Common myeloid progenitor, CD34-positive (primary cell): ENCODE measurements at regions not wholly inside any gene's neighbourhood (a gene's known extent, or its start where the extent isn't known, plus 50 kb on each side); places are given as distances from the start of the nearest gene placed in this dataset.

Experiments
- CTCF ChIA-PET: fragments of 350-600 bp; sonication (Branson Sonifier 250); formaldehyde crosslinking; loops from one replicate; lab custom pipeline; 2021; ENCODE audit warnings: antibody characterized with exemption; lab: Charles Lee
- POLR2A ChIA-PET: fragments of 350-600 bp; sonication (Branson Sonifier 250); formaldehyde crosslinking; loops from one replicate; lab custom pipeline; 2021; ENCODE audit warnings: antibody characterized with exemption; lab: Charles Lee
- DNase-seq, 3 donors: peaks; one replicate each; pipeline versions ENCODE4 v3.0.0 to v3.0.0-alpha.2; 2013
- H3K27ac ChIP-seq, 2 experiments: 1 replicate in 1 of 2; 2 replicates in 1 of 2; pipeline ENCODE4 v1.7.0; 2013; ENCODE audit warnings: inconsistent platforms in 2 of 2, low read length in 2 of 2, mild to moderate bottlenecking in 2 of 2, low read depth in 1 of 2, moderate library complexity in 1 of 2; ENCODE audit not compliant: severe bottlenecking in 2 of 2, insufficient read depth in 1 of 2, poor library complexity in 1 of 2
- H3K27me3 ChIP-seq, 5 experiments: replicated peaks in 2 of 5; 1 replicate in 3 of 5; 2 replicates in 2 of 5; pipeline versions ENCODE4 v1.6.1 to v1.7.0; 2013; ENCODE audit warnings: low read length in 4 of 5, mild to moderate bottlenecking in 2 of 5, moderate library complexity in 2 of 5, inconsistent platforms in 1 of 5; ENCODE audit not compliant: insufficient read depth in 5 of 5, control insufficient read depth in 4 of 5
- H3K36me3 ChIP-seq, 4 experiments: 1 replicate in 2 of 4; 2 replicates in 2 of 4; pipeline versions ENCODE4 v1.6.1 to v1.7.0; 2013; ENCODE audit warnings: low read length in 3 of 4, control low read depth in 1 of 4, mild to moderate bottlenecking in 1 of 4; ENCODE audit not compliant: control insufficient read depth in 4 of 4, insufficient read depth in 4 of 4
- H3K4me1 ChIP-seq, 4 experiments: 1 replicate in 3 of 4; 2 replicates in 1 of 4; pipeline versions ENCODE4 v1.6.1 to v1.7.1; 2013; ENCODE audit warnings: low read length in 3 of 4, mild to moderate bottlenecking in 3 of 4, control low read depth in 1 of 4, inconsistent platforms in 1 of 4, moderate library complexity in 1 of 4; ENCODE audit not compliant: control insufficient read depth in 4 of 4, insufficient read depth in 4 of 4; ENCODE audit errors: control extremely low read depth in 1 of 4
- H3K4me3 ChIP-seq, 7 experiments: 1 replicate in 4 of 7; 2 replicates in 3 of 7; pipeline versions ENCODE4 v1.5.1 to v1.7.0; 2013; ENCODE audit warnings: mild to moderate bottlenecking in 7 of 7, low read length in 6 of 7, moderate library complexity in 6 of 7, inconsistent platforms in 2 of 7, low read depth in 2 of 7, control low read depth in 1 of 7; ENCODE audit not compliant: insufficient read depth in 4 of 7, control insufficient read depth in 1 of 7; ENCODE audit errors: extremely low read depth in 1 of 7
- H3K9me3 ChIP-seq, 5 experiments: 1 replicate in 4 of 5; 2 replicates in 1 of 5; pipeline versions ENCODE4 v1.6.1 to v1.7.1; 2013; ENCODE audit warnings: low read length in 4 of 5, mild to moderate bottlenecking in 2 of 5, inconsistent platforms in 1 of 5, low read depth in 1 of 5, moderate library complexity in 1 of 5; ENCODE audit not compliant: control insufficient read depth in 4 of 5, insufficient read depth in 2 of 5; ENCODE audit errors: control extremely low read depth in 1 of 5
- WGBS: methylation state at CpG from one replicate; pipeline ENCODE4 v1.1.5; 2013; ENCODE audit not compliant: insufficient coverage; 5-methylcytosine and 5-hydroxymethylcytosine counted together

- H3K27ac ChIP-seq = no peak overlapping the region
- H3K36me3 ChIP-seq = no peaks in the 10 kb centered on the region
- WGBS = 79% methylated on average over 2 of the region's 3 CpGs
- DNase-seq = no peak
- CTCF ChIA-PET = interaction anchor here (0.8 kb wide), 1 partner anchor 77 kb away, joined by 3 read pairs; no protein-coding TSS in a partner anchor
- H3K27me3 ChIP-seq = peaks cover 0 to 8% (median 0%) of the 10 kb centered on the region in 5 experiments
- POLR2A ChIA-PET = no interaction called here
- H3K4me3 ChIP-seq = no peak overlapping the region
- no peaks in the 10 kb centered on the region for H3K9me3 ChIP-seq
- H3K4me1 ChIP-seq = peaks cover 0 to 7% (median 4%) of the 10 kb centered on the region in 4 experiments
Observed at GRCh38 chr11:45470794-45471167, 184.6 kb upstream of the SYT13 start.

GRCh38 chr11:45470151-45470793, 184.1 kb upstream of the SYT13 start:
- Histone ChIP-seq H3K36me3 (no peaks in the 10 kb centered on the region), H3K4me1 (peaks cover 0 to 7% (median 4%) of the 10 kb centered on the region in 4 experiments), H3K9me3 (no peaks in the 10 kb centered on the region), H3K27ac (no peak overlapping the region), H3K27me3 (peaks cover 0 to 8% (median 2%) of the 10 kb centered on the region in 5 experiments), H3K4me3 (no peak overlapping the region)
- POLR2A ChIA-PET = no interaction called here
- DNase-seq = no peak
- CTCF ChIA-PET = interaction anchor here (0.8 kb wide), 1 partner anchor 78 kb away, joined by 3 read pairs; no protein-coding TSS in a partner anchor
- WGBS = 81% methylated on average over 6 of the region's 8 CpGs

- peaks cover 0 to 7% (median 4%) of the 10 kb centered on the region in 4 experiments for H3K4me1 ChIP-seq
- H3K27ac ChIP-seq = no peak overlapping the region
- DNase-seq = peak; percentile 2 to 43 (median 24)
- 31% methylated on average over 7 of the region's 7 CpGs for WGBS
- no peaks in the 10 kb centered on the region for H3K9me3 ChIP-seq
- no peaks in the 10 kb centered on the region for H3K36me3 ChIP-seq
- H3K27me3 ChIP-seq = peaks cover 0 to 11% (median 2%) of the 10 kb centered on the region in 5 experiments
- ChIA-PET CTCF (interaction anchor here (1.7 kb wide), 1 partner anchor 8 kb away, joined by 4 read pairs; no protein-coding TSS in a partner anchor), POLR2A (no interaction called here)
- H3K4me3 ChIP-seq = no peak overlapping the region
Observed at GRCh38 chr11:45468267-45468856, 182.2 kb upstream of the SYT13 start.

- Histone ChIP-seq H3K9me3 (no peaks in the 10 kb centered on the region), H3K27me3 (peaks cover 0 to 17% (median 3%) of the 10 kb centered on the region in 5 experiments), H3K36me3 (no peaks in the 10 kb centered on the region), H3K27ac (no peak overlapping the region), H3K4me3 (no peak overlapping the region), H3K4me1 (peaks cover 0 to 7% (median 4%) of the 10 kb centered on the region in 4 experiments)
- CTCF ChIA-PET = no interaction called here
- WGBS = 100% methylated on average over 3 of the region's 4 CpGs
- POLR2A ChIA-PET = no interaction called here
- no peak for DNase-seq
Observed at GRCh38 chr11:45463541-45463940, 177.4 kb upstream of the SYT13 start.

- H3K36me3 ChIP-seq = no peaks in the 10 kb centered on the region
- no peaks in the 10 kb centered on the region for H3K9me3 ChIP-seq
- WGBS = 100% methylated on average over 1 of the region's 2 CpGs
- H3K27me3 ChIP-seq = peaks cover 0 to 19% (median 8%) of the 10 kb centered on the region in 5 experiments
- POLR2A ChIA-PET = no interaction called here
- no peaks in the 10 kb centered on the region for H3K4me1 ChIP-seq
- CTCF ChIA-PET = no interaction called here
- DNase-seq = no peak
- H3K27ac ChIP-seq = no peak overlapping the region
- no peak overlapping the region for H3K4me3 ChIP-seq
Observed at GRCh38 chr11:45461514-45461913, 175.4 kb upstream of the SYT13 start.

- CTCF ChIA-PET = no interaction called here
- Histone ChIP-seq H3K27me3 (peaks cover 0 to 19% (median 8%) of the 10 kb centered on the region in 5 experiments), H3K27ac (no peak overlapping the region), H3K9me3 (peaks cover 0 to 7% (median 2%) of the 10 kb centered on the region in 5 experiments), H3K4me3 (no peak overlapping the region), H3K36me3 (no peaks in the 10 kb centered on the region), H3K4me1 (no peaks in the 10 kb centered on the region)
- 71% methylated on average over 4 of the region's 5 CpGs for WGBS
- no peak for DNase-seq
- POLR2A ChIA-PET = no interaction called here
Observed at GRCh38 chr11:45459491-45459890, 173.3 kb upstream of the SYT13 start.

GRCh38 chr11:45458269-45458668, 172.1 kb upstream of the SYT13 start:
- DNase-seq = no peak
- Histone ChIP-seq H3K9me3 (peaks cover 0 to 7% (median 2%) of the 10 kb centered on the region in 5 experiments), H3K4me3 (no peak overlapping the region), H3K36me3 (no peaks in the 10 kb centered on the region), H3K4me1 (no peaks in the 10 kb centered on the region), H3K27me3 (peaks cover 0 to 14% (median 8%) of the 10 kb centered on the region in 5 experiments), H3K27ac (no peak overlapping the region)
- ChIA-PET CTCF (no interaction called here), POLR2A (no interaction called here)
- 90% methylated on average over 4 of the region's 4 CpGs for WGBS
